ENCODE measurements at regions not wholly inside any gene's neighbourhood (a gene's known extent, or its start where the extent isn't known, plus 50 kb on each side); places are given as distances from the start of the nearest gene placed in this dataset.

DNA sequence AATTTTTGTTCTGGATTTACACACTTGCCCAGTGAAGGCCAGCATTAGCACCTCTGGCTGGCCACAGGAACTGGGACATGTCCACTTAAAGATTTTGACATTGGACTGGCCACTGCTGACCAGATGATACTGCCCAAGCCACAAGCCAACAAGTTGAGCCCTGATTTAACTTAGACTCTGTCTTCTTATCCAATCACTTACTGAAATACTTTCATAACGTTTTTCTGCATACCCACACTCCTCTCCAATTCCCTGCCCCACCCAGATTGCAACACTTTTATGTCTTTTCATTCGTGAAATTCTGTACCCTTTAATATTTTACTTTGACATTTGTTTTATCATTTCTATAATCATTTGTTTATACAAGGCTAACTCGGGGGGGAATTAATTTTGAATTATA lies 170.3 kb upstream of the TAB2 start:
- H3K36me3 ChIP-seq (ENCODE audit: insufficient read depth): no peaks in the 10 kb centered on the region
- no peak overlapping the region for H3K4me2 ChIP-seq
- H3K36me3 Mint-ChIP-seq (ENCODE audit: low read depth): no peaks in the 10 kb centered on the region
- H3K27me3 Mint-ChIP-seq (ENCODE audit: insufficient read depth, low read depth, poor library complexity): no peaks in the 10 kb centered on the region
- no peaks in the 10 kb centered on the region for H3K79me2 ChIP-seq (replicated peaks; ENCODE audit: insufficient read depth)
- H3K4me1 ChIP-seq (ENCODE audit: insufficient read depth): no peaks in the 10 kb centered on the region
- no peaks in the 10 kb centered on the region for H4K20me1 ChIP-seq (replicated peaks; ENCODE audit: insufficient read depth)
- H3K9me3 Mint-ChIP-seq: no peaks in the 10 kb centered on the region; the same call in 2 of the 3 replicates
- ATAC-seq (no peak), DNase-seq (ENCODE audit: low spot score) (no peak)
- H3K9me2 ChIP-seq (ENCODE audit: insufficient read depth): peaks cover 14% of the 10 kb centered on the region; the same call in 1 of the 2 replicates
- H3K27me3 ChIP-seq (ENCODE audit: insufficient read depth): no peaks in the 10 kb centered on the region
- no peaks in the 10 kb centered on the region for H3F3A ChIP-seq (replicated peaks; ENCODE audit: low read depth)
- H3K4me1 Mint-ChIP-seq: no peaks in the 10 kb centered on the region
- TF ChIP-seq, protein P1, sequence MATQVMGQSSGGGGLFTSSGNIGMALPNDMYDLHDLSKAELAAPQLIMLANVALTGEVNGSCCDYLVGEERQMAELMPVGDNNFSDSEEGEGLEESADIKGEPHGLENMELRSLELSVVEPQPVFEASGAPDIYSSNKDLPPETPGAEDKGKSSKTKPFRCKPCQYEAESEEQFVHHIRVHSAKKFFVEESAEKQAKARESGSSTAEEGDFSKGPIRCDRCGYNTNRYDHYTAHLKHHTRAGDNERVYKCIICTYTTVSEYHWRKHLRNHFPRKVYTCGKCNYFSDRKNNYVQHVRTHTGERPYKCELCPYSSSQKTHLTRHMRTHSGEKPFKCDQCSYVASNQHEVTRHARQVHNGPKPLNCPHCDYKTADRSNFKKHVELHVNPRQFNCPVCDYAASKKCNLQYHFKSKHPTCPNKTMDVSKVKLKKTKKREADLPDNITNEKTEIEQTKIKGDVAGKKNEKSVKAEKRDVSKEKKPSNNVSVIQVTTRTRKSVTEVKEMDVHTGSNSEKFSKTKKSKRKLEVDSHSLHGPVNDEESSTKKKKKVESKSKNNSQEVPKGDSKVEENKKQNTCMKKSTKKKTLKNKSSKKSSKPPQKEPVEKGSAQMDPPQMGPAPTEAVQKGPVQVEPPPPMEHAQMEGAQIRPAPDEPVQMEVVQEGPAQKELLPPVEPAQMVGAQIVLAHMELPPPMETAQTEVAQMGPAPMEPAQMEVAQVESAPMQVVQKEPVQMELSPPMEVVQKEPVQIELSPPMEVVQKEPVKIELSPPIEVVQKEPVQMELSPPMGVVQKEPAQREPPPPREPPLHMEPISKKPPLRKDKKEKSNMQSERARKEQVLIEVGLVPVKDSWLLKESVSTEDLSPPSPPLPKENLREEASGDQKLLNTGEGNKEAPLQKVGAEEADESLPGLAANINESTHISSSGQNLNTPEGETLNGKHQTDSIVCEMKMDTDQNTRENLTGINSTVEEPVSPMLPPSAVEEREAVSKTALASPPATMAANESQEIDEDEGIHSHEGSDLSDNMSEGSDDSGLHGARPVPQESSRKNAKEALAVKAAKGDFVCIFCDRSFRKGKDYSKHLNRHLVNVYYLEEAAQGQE (IDR thresholded peaks at IDR 0.05; ENCODE audit: unreplicated experiment): no peak
- TF ChIP-seq, protein P2, sequence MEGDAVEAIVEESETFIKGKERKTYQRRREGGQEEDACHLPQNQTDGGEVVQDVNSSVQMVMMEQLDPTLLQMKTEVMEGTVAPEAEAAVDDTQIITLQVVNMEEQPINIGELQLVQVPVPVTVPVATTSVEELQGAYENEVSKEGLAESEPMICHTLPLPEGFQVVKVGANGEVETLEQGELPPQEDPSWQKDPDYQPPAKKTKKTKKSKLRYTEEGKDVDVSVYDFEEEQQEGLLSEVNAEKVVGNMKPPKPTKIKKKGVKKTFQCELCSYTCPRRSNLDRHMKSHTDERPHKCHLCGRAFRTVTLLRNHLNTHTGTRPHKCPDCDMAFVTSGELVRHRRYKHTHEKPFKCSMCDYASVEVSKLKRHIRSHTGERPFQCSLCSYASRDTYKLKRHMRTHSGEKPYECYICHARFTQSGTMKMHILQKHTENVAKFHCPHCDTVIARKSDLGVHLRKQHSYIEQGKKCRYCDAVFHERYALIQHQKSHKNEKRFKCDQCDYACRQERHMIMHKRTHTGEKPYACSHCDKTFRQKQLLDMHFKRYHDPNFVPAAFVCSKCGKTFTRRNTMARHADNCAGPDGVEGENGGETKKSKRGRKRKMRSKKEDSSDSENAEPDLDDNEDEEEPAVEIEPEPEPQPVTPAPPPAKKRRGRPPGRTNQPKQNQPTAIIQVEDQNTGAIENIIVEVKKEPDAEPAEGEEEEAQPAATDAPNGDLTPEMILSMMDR (conservative IDR thresholded peaks at IDR 0.05; ENCODE audit: low read depth in 2 of 2): no peak
- no peak for TF ChIP-seq CREB1 (CRISPR knock-in tag; IDR thresholded peaks at IDR 0.05; ENCODE audit: low read depth)
- no peak for TF ChIP-seq ZNF331 (CRISPR knock-in tag; IDR thresholded peaks at IDR 0.05; ENCODE audit: low read depth)
- TF ChIP-seq JUNB (IDR thresholded peaks at IDR 0.05; ENCODE audit: unreplicated experiment): no peak
- no peak for TF ChIP-seq POLR2AphosphoS5 (IDR thresholded peaks at IDR 0.05; ENCODE audit: low read depth)
- TF ChIP-seq EZH2 (IDR thresholded peaks at IDR 0.05; ENCODE audit: low read depth, unreplicated experiment): no peak
- TF ChIP-seq, protein P3, sequence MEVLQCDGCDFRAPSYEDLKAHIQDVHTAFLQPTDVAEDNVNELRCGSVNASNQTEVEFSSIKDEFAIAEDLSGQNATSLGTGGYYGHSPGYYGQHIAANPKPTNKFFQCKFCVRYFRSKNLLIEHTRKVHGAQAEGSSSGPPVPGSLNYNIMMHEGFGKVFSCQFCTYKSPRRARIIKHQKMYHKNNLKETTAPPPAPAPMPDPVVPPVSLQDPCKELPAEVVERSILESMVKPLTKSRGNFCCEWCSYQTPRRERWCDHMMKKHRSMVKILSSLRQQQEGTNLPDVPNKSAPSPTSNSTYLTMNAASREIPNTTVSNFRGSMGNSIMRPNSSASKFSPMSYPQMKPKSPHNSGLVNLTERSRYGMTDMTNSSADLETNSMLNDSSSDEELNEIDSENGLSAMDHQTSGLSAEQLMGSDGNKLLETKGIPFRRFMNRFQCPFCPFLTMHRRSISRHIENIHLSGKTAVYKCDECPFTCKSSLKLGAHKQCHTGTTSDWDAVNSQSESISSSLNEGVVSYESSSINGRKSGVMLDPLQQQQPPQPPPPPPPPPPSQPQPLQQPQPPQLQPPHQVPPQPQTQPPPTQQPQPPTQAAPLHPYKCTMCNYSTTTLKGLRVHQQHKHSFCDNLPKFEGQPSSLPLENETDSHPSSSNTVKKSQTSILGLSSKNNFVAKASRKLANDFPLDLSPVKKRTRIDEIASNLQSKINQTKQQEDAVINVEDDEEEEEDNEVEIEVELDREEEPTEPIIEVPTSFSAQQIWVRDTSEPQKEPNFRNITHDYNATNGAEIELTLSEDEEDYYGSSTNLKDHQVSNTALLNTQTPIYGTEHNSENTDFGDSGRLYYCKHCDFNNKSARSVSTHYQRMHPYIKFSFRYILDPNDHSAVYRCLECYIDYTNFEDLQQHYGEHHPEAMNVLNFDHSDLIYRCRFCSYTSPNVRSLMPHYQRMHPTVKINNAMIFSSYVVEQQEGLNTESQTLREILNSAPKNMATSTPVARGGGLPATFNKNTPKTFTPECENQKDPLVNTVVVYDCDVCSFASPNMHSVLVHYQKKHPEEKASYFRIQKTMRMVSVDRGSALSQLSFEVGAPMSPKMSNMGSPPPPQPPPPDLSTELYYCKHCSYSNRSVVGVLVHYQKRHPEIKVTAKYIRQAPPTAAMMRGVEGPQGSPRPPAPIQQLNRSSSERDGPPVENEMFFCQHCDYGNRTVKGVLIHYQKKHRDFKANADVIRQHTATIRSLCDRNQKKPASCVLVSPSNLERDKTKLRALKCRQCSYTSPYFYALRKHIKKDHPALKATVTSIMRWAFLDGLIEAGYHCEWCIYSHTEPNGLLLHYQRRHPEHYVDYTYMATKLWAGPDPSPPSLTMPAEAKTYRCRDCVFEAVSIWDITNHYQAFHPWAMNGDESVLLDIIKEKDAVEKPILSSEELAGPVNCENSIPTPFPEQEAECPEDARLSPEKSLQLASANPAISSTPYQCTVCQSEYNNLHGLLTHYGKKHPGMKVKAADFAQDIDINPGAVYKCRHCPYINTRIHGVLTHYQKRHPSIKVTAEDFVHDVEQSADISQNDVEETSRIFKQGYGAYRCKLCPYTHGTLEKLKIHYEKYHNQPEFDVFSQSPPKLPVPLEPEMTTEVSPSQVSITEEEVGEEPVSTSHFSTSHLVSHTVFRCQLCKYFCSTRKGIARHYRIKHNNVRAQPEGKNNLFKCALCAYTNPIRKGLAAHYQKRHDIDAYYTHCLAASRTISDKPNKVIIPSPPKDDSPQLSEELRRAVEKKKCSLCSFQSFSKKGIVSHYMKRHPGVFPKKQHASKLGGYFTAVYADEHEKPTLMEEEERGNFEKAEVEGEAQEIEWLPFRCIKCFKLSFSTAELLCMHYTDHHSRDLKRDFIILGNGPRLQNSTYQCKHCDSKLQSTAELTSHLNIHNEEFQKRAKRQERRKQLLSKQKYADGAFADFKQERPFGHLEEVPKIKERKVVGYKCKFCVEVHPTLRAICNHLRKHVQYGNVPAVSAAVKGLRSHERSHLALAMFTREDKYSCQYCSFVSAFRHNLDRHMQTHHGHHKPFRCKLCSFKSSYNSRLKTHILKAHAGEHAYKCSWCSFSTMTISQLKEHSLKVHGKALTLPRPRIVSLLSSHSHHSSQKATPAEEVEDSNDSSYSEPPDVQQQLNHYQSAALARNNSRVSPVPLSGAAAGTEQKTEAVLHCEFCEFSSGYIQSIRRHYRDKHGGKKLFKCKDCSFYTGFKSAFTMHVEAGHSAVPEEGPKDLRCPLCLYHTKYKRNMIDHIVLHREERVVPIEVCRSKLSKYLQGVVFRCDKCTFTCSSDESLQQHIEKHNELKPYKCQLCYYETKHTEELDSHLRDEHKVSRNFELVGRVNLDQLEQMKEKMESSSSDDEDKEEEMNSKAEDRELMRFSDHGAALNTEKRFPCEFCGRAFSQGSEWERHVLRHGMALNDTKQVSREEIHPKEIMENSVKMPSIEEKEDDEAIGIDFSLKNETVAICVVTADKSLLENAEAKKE (CRISPR knock-in tag; IDR thresholded peaks at IDR 0.05): no peak
- TF ChIP-seq ZNF114 (CRISPR knock-in tag; IDR thresholded peaks at IDR 0.05): no peak
- no peak overlapping the region for H3K27ac ChIP-seq (ENCODE audit: low read depth)
- H3K4me3 ChIP-seq: no peak overlapping the region
- H3K27ac Mint-ChIP-seq: no peak overlapping the region
- no peak overlapping the region for H2AFZ ChIP-seq
- no peak overlapping the region for H3K4me3 Mint-ChIP-seq
